Hepatocyte (in vitro differentiated cells): ENCODE measurements at regions not wholly inside any gene's neighbourhood (a gene's known extent, or its start where the extent isn't known, plus 50 kb on each side); places are given as distances from the start of the nearest gene placed in this dataset.

Source experiments
- DNase-seq: peaks from one replicate; pipeline ENCODE4 v3.0.0-alpha.2; 2016; ENCODE audit warnings: low spot score
- H2AFZ ChIP-seq: fragments of 200-600 bp; sonication (generic); 2 replicates; pipeline ENCODE4 v1.6.0; 2016; ENCODE audit warnings: antibody characterized with exemption, mild to moderate bottlenecking
- H3K27ac ChIP-seq: fragments of 200-600 bp; sonication (generic); 2 replicates; pipeline ENCODE4 v1.5.1; 2016; ENCODE audit warnings: mild to moderate bottlenecking
- H3K27me3 ChIP-seq: fragments of 200-600 bp; sonication (generic); 2 replicates; pipeline ENCODE4 v1.6.1; 2016
- H3K36me3 ChIP-seq: fragments of 200-600 bp; sonication (generic); replicated peaks from 2 replicates; pipeline ENCODE4 v1.5.1; 2016; ENCODE audit warnings: low read depth; ENCODE audit not compliant: insufficient read depth
- H3K4me1 ChIP-seq: fragments of 200-600 bp; sonication (generic); 2 replicates; pipeline ENCODE4 v1.5.1; 2016; ENCODE audit warnings: mild to moderate bottlenecking, moderate library complexity; ENCODE audit not compliant: insufficient read depth
- H3K4me2 ChIP-seq: fragments of 200-600 bp; sonication (generic); 2 replicates; pipeline ENCODE4 v1.6.0; 2016
- H3K4me3 ChIP-seq: fragments of 200-600 bp; sonication (generic); 2 replicates; pipeline ENCODE4 v1.5.1; 2016; ENCODE audit warnings: mild to moderate bottlenecking
- H3K79me2 ChIP-seq: fragments of 200-600 bp; sonication (generic); 2 replicates; pipeline ENCODE4 v1.6.0; 2017; ENCODE audit warnings: mild to moderate bottlenecking
- H3K9me2 ChIP-seq: fragments of 200-600 bp; sonication (generic); replicated peaks from 2 replicates; pipeline ENCODE4 v1.6.0; 2017; ENCODE audit warnings: mild to moderate bottlenecking; ENCODE audit not compliant: insufficient read depth
- H3K9me3 ChIP-seq: fragments of 200-600 bp; sonication (generic); 2 replicates; pipeline ENCODE4 v1.5.1; 2016; ENCODE audit warnings: low read depth, mild to moderate bottlenecking
- H4K20me1 ChIP-seq: fragments of 200-600 bp; sonication (generic); 2 replicates; pipeline ENCODE4 v1.6.0; 2016; ENCODE audit warnings: mild to moderate bottlenecking; ENCODE audit not compliant: insufficient read depth, poor library complexity, severe bottlenecking
- CTCF ChIP-seq: fragments of 200-600 bp; sonication (generic); IDR thresholded peaks from 2 replicates; pipeline ENCODE4 v1.5.1; 2016; ENCODE audit warnings: antibody characterized with exemption, mild to moderate bottlenecking; ENCODE audit not compliant: poor library complexity
- EZH2 ChIP-seq: fragments of 200-600 bp; sonication (generic); IDR thresholded peaks from 2 replicates; pipeline ENCODE4 v1.6.1; 2016; ENCODE audit warnings: antibody characterized with exemption, mild to moderate bottlenecking, borderline replicate concordance
- EZH2phosphoT487 ChIP-seq: fragments of 200-600 bp; sonication (generic); IDR thresholded peaks from one replicate; pipeline ENCODE4 v1.6.1; 2018; ENCODE audit warnings: antibody characterized with exemption, mild to moderate bottlenecking, low read depth, moderate library complexity; ENCODE audit not compliant: unreplicated experiment, severe bottlenecking
- WGBS: methylation state at CpG from one replicate; pipeline ENCODE4 v1.1.6; 2016; ENCODE audit warnings: low lambda C conversion rate; ENCODE audit errors: missing lambda C conversion rate; 5-methylcytosine and 5-hydroxymethylcytosine counted together

- 96% methylated on average over 3 of the region's 3 CpGs for WGBS
- no peak overlapping the region for H3K4me3 ChIP-seq
- no peaks in the 10 kb centered on the region for H3K9me3 ChIP-seq
Measured at GRCh38 chr2:175401956-175402469, 220.5 kb upstream of the ATP5MC3 start.

GRCh38 chr2:175400975-175401374 lies 219.5 kb upstream of the ATP5MC3 start:
- WGBS, result 72% methylated on average over 6 of the region's 6 CpGs
- DNase-seq, result no peak
- Histone ChIP-seq H4K20me1 (no peaks in the 10 kb centered on the region), H3K79me2 (no peaks in the 10 kb centered on the region), H3K9me2 (no peaks in the 10 kb centered on the region), H3K27ac (no peak overlapping the region), H3K36me3 (no peaks in the 10 kb centered on the region), H3K4me2 (no peak overlapping the region), H3K9me3 (no peaks in the 10 kb centered on the region), H3K4me3 (no peak overlapping the region), H3K4me1 (no peaks in the 10 kb centered on the region), H2AFZ (no peak overlapping the region), H3K27me3 (no peaks in the 10 kb centered on the region)
- no peak for TF ChIP-seq EZH2phosphoT487
- no peak for TF ChIP-seq CTCF
- TF ChIP-seq EZH2, result no peak

More at GRCh38 chr2:175401956-175402469, 220.5 kb upstream of the ATP5MC3 start:
- Histone ChIP-seq H2AFZ (no peak overlapping the region), H3K27me3 (no peaks in the 10 kb centered on the region), H3K27ac (no peak overlapping the region), H3K4me2 (no peak overlapping the region), H3K79me2 (no peaks in the 10 kb centered on the region), H4K20me1 (no peaks in the 10 kb centered on the region), H3K9me2 (no peaks in the 10 kb centered on the region), H3K36me3 (no peaks in the 10 kb centered on the region), H3K4me1 (no peaks in the 10 kb centered on the region)
- TF ChIP-seq CTCF (no peak), EZH2phosphoT487 (no peak), EZH2 (no peak)
- no peak for DNase-seq

GRCh38 chr2:175399326-175399725 lies 217.8 kb upstream of the ATP5MC3 start:
- Histone ChIP-seq H3K4me1 (no peaks in the 10 kb centered on the region), H3K4me3 (no peak overlapping the region), H3K27me3 (no peaks in the 10 kb centered on the region), H3K4me2 (no peak overlapping the region), H3K9me3 (no peaks in the 10 kb centered on the region), H4K20me1 (no peaks in the 10 kb centered on the region), H2AFZ (no peak overlapping the region), H3K9me2 (no peaks in the 10 kb centered on the region), H3K27ac (no peak overlapping the region), H3K79me2 (no peaks in the 10 kb centered on the region), H3K36me3 (no peaks in the 10 kb centered on the region)
- TF ChIP-seq CTCF, result no peak
- no peak for TF ChIP-seq EZH2
- no peak for TF ChIP-seq EZH2phosphoT487
- 81% methylated on average over 4 of the region's 4 CpGs for whole genome bisulfite sequencing
- DNase-seq, result no peak

- no peaks in the 10 kb centered on the region for H4K20me1 ChIP-seq
- 86% methylated on average over 6 of the region's 6 CpGs for WGBS
- no peaks in the 10 kb centered on the region for H3K9me2 ChIP-seq
- no peak overlapping the region for H2AFZ ChIP-seq
- H3K36me3 ChIP-seq, result no peaks in the 10 kb centered on the region
- no peak for DNase-seq
- no peaks in the 10 kb centered on the region for H3K4me1 ChIP-seq
- no peaks in the 10 kb centered on the region for H3K9me3 ChIP-seq
- no peak overlapping the region for H3K4me2 ChIP-seq
- H3K79me2 ChIP-seq, result no peaks in the 10 kb centered on the region
- H3K27ac ChIP-seq, result no peak overlapping the region
- H3K27me3 ChIP-seq, result no peaks in the 10 kb centered on the region
- TF ChIP-seq EZH2, result no peak
- TF ChIP-seq EZH2phosphoT487, result no peak
- no peak for TF ChIP-seq CTCF
- H3K4me3 ChIP-seq, result no peak overlapping the region
Measured at GRCh38 chr2:175398848-175399247, 217.3 kb upstream of the ATP5MC3 start.
